ENCODE measurements at regions not wholly inside any gene's neighbourhood (a gene's known extent, or its start where the extent isn't known, plus 50 kb on each side); places are given as distances from the start of the nearest gene placed in this dataset.

DNA sequence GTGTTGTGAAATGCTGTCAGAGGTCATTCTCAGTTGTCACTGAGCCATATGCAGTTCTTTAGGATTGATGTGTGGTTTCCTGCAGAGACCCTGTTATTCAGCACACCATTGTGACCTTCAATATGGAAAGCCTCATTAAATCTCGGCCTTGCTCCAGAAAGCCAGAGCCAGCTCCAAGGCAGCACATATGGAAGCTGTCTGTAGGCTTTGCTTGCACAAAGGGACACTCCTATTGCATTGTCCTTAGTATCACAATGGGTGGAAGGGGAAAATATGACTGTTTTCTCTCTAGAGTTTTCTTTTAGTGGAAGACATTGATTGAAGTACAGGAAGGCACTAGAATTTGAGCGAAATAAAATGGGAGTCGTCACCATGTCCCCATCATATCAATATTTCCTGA lies 179.0 kb downstream of the CEP135 start:
- H3K4me1 Mint-ChIP-seq: no peaks in the 10 kb centered on the region
- peaks cover 13% of the 10 kb centered on the region for H3K27me3 Mint-ChIP-seq
- H3K9me3 Mint-ChIP-seq: no peaks in the 10 kb centered on the region
- no peak for DNase-seq
- H3K36me3 Mint-ChIP-seq: no peaks in the 10 kb centered on the region
- H3K27ac Mint-ChIP-seq: no peak overlapping the region
- no peak overlapping the region for H3K4me3 Mint-ChIP-seq

- peaks cover 13% of the 10 kb centered on the region for H3K27me3 Mint-ChIP-seq
- H3K27ac Mint-ChIP-seq: no peak overlapping the region
- no peaks in the 10 kb centered on the region for H3K4me1 Mint-ChIP-seq
- DNase-seq: no peak
- H3K9me3 Mint-ChIP-seq: no peaks in the 10 kb centered on the region
- H3K4me3 Mint-ChIP-seq: no peak overlapping the region
- no peaks in the 10 kb centered on the region for H3K36me3 Mint-ChIP-seq
Observed at GRCh38 chr4:56123547-56123946, 174.8 kb downstream of the CEP135 start.

GRCh38 chr4:56123051-56123450 lies 174.3 kb downstream of the CEP135 start:
- H3K36me3 Mint-ChIP-seq: no peaks in the 10 kb centered on the region
- DNase-seq: no peak
- no peak overlapping the region for H3K4me3 Mint-ChIP-seq
- no peak overlapping the region for H3K27ac Mint-ChIP-seq
- no peaks in the 10 kb centered on the region for H3K4me1 Mint-ChIP-seq
- H3K27me3 Mint-ChIP-seq: peaks cover 12% of the 10 kb centered on the region
- H3K9me3 Mint-ChIP-seq: no peaks in the 10 kb centered on the region

DNA sequence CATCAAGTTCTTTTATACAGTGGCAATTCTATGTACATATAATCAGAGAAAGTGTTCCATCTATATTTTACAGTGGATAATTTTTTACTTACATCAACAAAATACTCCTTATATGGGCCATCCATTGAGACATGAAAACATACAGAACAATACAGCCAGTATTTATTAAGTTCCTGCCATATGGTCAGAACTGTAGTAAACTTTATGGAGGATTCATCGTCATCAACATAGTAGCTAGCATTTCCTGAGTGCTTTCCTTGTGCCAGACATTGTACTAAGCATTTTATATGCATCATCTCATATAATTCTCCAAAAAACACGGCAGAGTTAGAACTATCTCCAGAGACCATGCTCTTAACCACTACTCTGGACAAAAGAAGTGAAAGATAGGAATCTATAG lies 170.1 kb downstream of the CEP135 start:
- Mint-ChIP-seq H3K4me1 (no peaks in the 10 kb centered on the region), H3K27me3 (no peaks in the 10 kb centered on the region), H3K27ac (no peak overlapping the region), H3K4me3 (no peak overlapping the region), H3K36me3 (no peaks in the 10 kb centered on the region), H3K9me3 (no peaks in the 10 kb centered on the region)
- DNase-seq: no peak

DNA sequence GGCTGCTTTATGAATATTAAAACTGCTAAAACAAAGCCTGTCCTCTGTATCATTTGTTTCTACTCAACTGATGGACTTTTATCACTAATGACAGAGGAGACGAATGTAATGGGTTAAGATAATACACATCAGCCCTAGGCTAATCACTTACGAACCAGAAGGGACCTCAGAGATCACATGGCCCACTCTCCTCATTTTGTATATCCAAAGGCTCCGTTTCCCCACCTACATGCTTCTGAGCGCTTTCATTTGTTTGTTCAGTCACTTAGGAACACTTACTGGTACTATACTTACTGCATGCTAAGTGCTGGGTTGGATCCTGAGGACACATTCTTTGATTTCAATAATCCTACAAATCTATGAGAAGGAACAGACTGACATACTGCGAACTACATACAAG lies 169.3 kb downstream of the CEP135 start:
- Mint-ChIP-seq H3K4me3 (no peak overlapping the region), H3K9me3 (no peaks in the 10 kb centered on the region), H3K27me3 (no peaks in the 10 kb centered on the region), H3K36me3 (no peaks in the 10 kb centered on the region), H3K27ac (no peak overlapping the region), H3K4me1 (no peaks in the 10 kb centered on the region)
- no peak for DNase-seq

- peaks cover 3% of the 10 kb centered on the region for H3K4me1 Mint-ChIP-seq
- no peak overlapping the region for H3K27ac Mint-ChIP-seq
- DNase-seq: no peak
- no peaks in the 10 kb centered on the region for H3K27me3 Mint-ChIP-seq
- H3K36me3 Mint-ChIP-seq: no peaks in the 10 kb centered on the region
- no peak overlapping the region for H3K4me3 Mint-ChIP-seq
- no peaks in the 10 kb centered on the region for H3K9me3 Mint-ChIP-seq
Observed at GRCh38 chr4:56115898-56116297, 167.2 kb downstream of the CEP135 start.

DNA sequence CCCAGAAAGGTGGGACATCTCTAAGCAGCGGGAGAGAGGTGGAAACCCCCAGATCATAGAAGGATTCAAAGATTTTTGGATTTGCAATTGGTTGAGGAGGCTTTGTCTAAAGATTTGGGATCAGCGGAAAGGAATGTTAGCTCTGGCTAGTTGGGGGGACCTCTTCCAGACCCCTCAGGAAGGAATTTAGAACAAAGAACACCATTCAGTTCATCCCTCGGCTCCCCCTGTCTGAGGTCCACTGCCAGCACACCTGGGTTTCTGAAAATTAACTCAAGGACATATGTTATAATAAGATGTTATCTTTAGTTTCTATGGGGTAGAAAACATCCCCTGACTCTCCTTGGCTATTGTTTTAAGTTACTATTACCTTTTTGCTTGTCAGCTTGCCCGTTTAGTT lies 163.6 kb downstream of the CEP135 start:
- Mint-ChIP-seq H3K9me3 (no peaks in the 10 kb centered on the region), H3K27me3 (no peaks in the 10 kb centered on the region), H3K36me3 (no peaks in the 10 kb centered on the region), H3K4me1 (peaks cover 10% of the 10 kb centered on the region), H3K27ac (no peak overlapping the region), H3K4me3 (no peak overlapping the region)
- no peak for DNase-seq

DNA sequence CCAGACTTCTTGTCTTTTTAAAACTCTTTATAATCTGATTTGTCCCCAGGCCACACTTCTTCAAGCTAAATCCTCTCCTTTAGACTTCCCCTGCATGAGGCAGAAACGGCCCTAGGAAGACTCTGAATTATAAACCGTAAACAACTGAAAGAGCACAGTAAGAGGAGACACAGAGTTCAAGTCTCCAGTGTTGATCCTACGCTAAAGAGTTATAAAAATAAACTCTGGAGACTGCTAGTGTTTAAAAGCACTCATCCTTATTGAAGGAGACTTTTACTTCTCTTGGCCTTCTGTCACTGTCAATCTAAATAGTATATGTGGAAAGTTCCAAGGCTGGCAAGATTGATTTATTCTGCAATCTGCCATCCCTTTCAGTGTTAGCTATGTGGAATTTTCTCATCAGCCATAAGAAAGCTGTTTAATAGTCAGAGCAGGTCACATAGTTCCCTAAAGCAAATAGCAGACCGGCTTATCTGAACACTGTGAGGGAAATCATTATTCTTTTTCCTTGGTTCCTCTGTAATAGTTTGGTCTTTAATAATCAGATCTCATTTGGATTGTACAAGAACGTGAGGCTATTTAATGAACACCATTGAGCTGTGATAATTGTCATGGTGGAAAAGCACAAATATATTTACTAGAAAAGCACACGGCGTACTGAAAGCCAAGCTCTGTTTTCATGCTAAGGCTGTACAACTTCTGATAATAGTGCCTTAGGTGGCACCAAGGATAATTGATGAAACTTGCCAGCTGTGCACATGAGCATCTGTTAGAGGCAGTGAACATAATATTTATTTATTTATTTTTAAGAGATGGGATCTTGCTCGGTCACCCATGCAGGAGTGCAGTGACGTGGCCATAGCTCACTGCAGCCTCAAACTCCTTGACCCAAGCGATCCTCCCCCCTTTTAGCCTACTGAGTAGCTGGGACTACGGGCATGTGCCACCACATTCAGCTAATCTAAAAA lies 157.7 kb downstream of the CEP135 start:
- no peak overlapping the region for H3K27ac Mint-ChIP-seq

GRCh38 chr4:56104188-56104587 lies 155.4 kb downstream of the CEP135 start:
- no peaks in the 10 kb centered on the region for H3K4me1 Mint-ChIP-seq
- DNase-seq: no peak
- no peaks in the 10 kb centered on the region for H3K36me3 Mint-ChIP-seq
- H3K27ac Mint-ChIP-seq: no peak overlapping the region
- no peaks in the 10 kb centered on the region for H3K27me3 Mint-ChIP-seq
- H3K4me3 Mint-ChIP-seq: no peak overlapping the region
- no peaks in the 10 kb centered on the region for H3K9me3 Mint-ChIP-seq

More for the DNA sequence above, 157.7 kb downstream of the CEP135 start:
- Mint-ChIP-seq H3K27me3 (no peaks in the 10 kb centered on the region), H3K4me1 (peaks cover 10% of the 10 kb centered on the region), H3K4me3 (no peak overlapping the region), H3K36me3 (no peaks in the 10 kb centered on the region), H3K9me3 (no peaks in the 10 kb centered on the region)
- DNase-seq: no peak

GRCh38 chr4:56102601-56103000 lies 153.9 kb downstream of the CEP135 start:
- DNase-seq: no peak
- Mint-ChIP-seq H3K36me3 (no peaks in the 10 kb centered on the region), H3K27me3 (no peaks in the 10 kb centered on the region), H3K27ac (no peak overlapping the region), H3K9me3 (no peaks in the 10 kb centered on the region), H3K4me3 (no peak overlapping the region), H3K4me1 (no peaks in the 10 kb centered on the region)

DNA sequence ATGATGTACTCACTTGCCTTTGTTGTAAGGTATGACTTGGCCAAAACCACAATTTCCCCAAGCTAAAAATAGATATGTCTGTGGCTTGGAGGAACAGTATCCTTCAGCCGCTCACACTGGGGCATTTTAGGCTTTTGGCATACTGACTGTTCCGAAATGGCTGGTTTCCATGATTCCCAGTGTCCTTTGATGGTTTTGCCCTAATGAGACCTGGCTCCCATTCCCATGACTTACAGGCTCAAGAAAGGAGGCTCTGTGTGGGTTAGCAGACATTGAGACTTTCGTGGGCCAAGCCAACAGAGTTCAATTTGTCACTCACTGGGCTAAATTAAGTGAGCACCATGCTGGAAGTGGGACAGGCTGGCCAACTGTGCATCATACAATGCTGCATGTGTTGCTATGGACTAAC lies 150.6 kb downstream of the CEP135 start:
- no peaks in the 10 kb centered on the region for H3K27me3 Mint-ChIP-seq
- H3K36me3 Mint-ChIP-seq: no peaks in the 10 kb centered on the region
- no peaks in the 10 kb centered on the region for H3K9me3 Mint-ChIP-seq
- no peak for DNase-seq
- no peak overlapping the region for H3K27ac Mint-ChIP-seq
- H3K4me1 Mint-ChIP-seq: no peaks in the 10 kb centered on the region
- H3K4me3 Mint-ChIP-seq: no peak overlapping the region

GRCh38 chr4:56093576-56093975 lies 144.8 kb downstream of the CEP135 start:
- Mint-ChIP-seq H3K4me3 (no peak overlapping the region), H3K27ac (no peak overlapping the region)

DNA sequence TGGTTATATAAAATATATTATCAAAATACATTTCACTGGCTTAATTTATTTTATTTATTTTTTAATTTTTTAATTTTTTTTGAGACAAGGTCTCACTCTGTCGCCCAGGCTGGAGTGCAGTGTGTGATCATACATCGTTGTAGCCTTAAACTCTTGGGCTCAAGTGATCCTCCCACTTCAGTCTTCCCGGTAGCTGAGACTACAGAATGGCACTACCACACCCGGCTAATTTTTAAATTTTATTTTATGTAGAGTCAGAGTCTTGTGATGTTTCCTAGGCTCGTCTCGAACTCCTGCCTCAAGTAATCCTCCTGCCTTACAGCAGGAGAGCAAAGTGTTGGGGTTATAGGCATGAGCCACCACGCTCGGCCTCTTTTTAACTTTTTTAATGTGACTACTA lies 143.8 kb downstream of the CEP135 start:
- Mint-ChIP-seq H3K36me3 (no peaks in the 10 kb centered on the region), H3K9me3 (no peaks in the 10 kb centered on the region), H3K27ac (no peak overlapping the region), H3K4me3 (no peak overlapping the region), H3K4me1 (no peaks in the 10 kb centered on the region), H3K27me3 (no peaks in the 10 kb centered on the region)
- no peak for DNase-seq

More at GRCh38 chr4:56093576-56093975, 144.8 kb downstream of the CEP135 start:
- Mint-ChIP-seq H3K27me3 (no peaks in the 10 kb centered on the region), H3K4me1 (no peaks in the 10 kb centered on the region), H3K9me3 (no peaks in the 10 kb centered on the region), H3K36me3 (no peaks in the 10 kb centered on the region)
- DNase-seq: no peak

- no peak overlapping the region for H3K27ac Mint-ChIP-seq
- no peak overlapping the region for H3K4me3 Mint-ChIP-seq
- H3K4me1 Mint-ChIP-seq: no peaks in the 10 kb centered on the region
- no peak for DNase-seq
- no peaks in the 10 kb centered on the region for H3K36me3 Mint-ChIP-seq
- H3K9me3 Mint-ChIP-seq: no peaks in the 10 kb centered on the region
- no peaks in the 10 kb centered on the region for H3K27me3 Mint-ChIP-seq
Observed at GRCh38 chr4:56086561-56086960, 137.8 kb downstream of the CEP135 start.

DNA sequence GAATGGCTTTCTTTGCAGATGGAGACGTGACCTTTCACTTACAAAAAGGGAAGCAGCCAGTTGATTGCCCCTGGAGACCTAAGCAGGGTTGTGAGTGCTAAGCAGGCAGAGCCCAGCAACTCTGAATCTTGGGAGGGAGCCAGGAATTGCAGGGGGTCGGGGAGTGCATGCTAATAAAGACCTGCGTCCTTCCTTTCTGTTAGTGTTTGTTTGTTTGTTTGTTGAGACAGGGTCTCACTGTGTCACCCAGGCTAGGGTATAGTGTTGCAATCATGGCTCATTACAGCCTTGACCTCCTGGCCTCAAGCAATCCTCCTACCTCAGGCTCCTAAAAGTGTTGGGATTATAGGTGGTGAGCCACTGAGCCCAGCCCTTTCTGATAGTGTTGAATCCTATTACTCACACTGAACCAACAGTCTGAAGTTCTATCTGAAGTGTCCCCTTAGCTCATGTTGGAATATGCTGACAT lies 137.4 kb downstream of the CEP135 start:
- H3K9me3 Mint-ChIP-seq: no peaks in the 10 kb centered on the region
- H3K4me3 Mint-ChIP-seq: no peak overlapping the region
- no peaks in the 10 kb centered on the region for H3K27me3 Mint-ChIP-seq
- H3K4me1 Mint-ChIP-seq: no peaks in the 10 kb centered on the region
- no peak overlapping the region for H3K27ac Mint-ChIP-seq
- H3K36me3 Mint-ChIP-seq: no peaks in the 10 kb centered on the region
- DNase-seq: no peak

GRCh38 chr4:56085275-56085674 lies 136.5 kb downstream of the CEP135 start:
- Mint-ChIP-seq H3K9me3 (no peaks in the 10 kb centered on the region), H3K27me3 (no peaks in the 10 kb centered on the region), H3K4me1 (no peaks in the 10 kb centered on the region), H3K27ac (no peak overlapping the region), H3K4me3 (no peak overlapping the region), H3K36me3 (no peaks in the 10 kb centered on the region)
- DNase-seq: no peak

Measured in activated naive CD8-positive, alpha-beta T cell treated with anti-CD3 and anti-CD28 coated beads for 36 hours (primary cell).